Stomach (tissue), 8 donors: ENCODE measurements at regions not wholly inside any gene's neighbourhood (a gene's known extent, or its start where the extent isn't known, plus 50 kb on each side); places are given as distances from the start of the nearest gene placed in this dataset.
"Not testable (repeated sequence)": the region's sequence is repeated elsewhere in the genome, so short reads cannot be mapped to it uniquely, and the experiment has no call there.

ENCODE experiments used
- DNase-seq, 2 donors: peaks; one replicate each; pipeline versions ENCODE4 v3.0.0 to v3.0.0-alpha.2; 2013 to 2019
- H3K27ac ChIP-seq, 5 donors: fragments of 200-600 bp in 4 of 5; sonication (generic) in 4 of 5; one replicate each; pipeline ENCODE4 v1.5.1; 2013 to 2019; ENCODE audit warnings: mild to moderate bottlenecking in 1 of 5, moderate library complexity in 1 of 5
- H3K27me3 ChIP-seq, 3 donors: fragments of 200-600 bp; sonication (generic); one replicate each; pipeline ENCODE4 v1.5.1; 2017 to 2019; ENCODE audit warnings: mixed run types in 1 of 3
- H3K36me3 ChIP-seq, 4 donors: fragments of 200-600 bp; sonication (generic); 1 replicate in 3 of 4; 2 replicates in 1 of 4; pipeline ENCODE4 v1.5.1; 2016 to 2019
- H3K4me1 ChIP-seq, 4 donors: fragments of 200-600 bp; sonication (generic); one replicate each; pipeline ENCODE4 v1.5.1; 2016 to 2019
- H3K4me3 ChIP-seq, 4 donors: fragments of 200-600 bp; sonication (generic) in 3 of 4; one replicate each; pipeline ENCODE4 v1.5.1; 2016 to 2019; ENCODE audit warnings: mild to moderate bottlenecking in 1 of 4
- H3K9me3 ChIP-seq, 4 donors: fragments of 200-600 bp; sonication (generic); one replicate each; pipeline ENCODE4 v1.5.1; 2016 to 2019
- CTCF ChIP-seq, 7 experiments: fragments of 450-650 bp in 4 of 7; fragments of 200-600 bp in 3 of 7; sonication (generic) in 3 of 7; IDR thresholded peaks; one replicate each; pipeline ENCODE4 v1.5.1; 2016 to 2019; ENCODE audit warnings: antibody characterized with exemption in 7 of 7, control low read depth in 2 of 7, mild to moderate bottlenecking in 1 of 7
- EP300 ChIP-seq: sonication (generic); formaldehyde crosslinking; IDR thresholded peaks from one replicate; pipeline ENCODE4 v1.6.1; 2017; ENCODE audit warnings: antibody characterized with exemption
- POLR2A ChIP-seq, 4 donors: fragments of 450-650 bp; IDR thresholded peaks; one replicate each; pipeline ENCODE4 v1.6.1; 2016; ENCODE audit warnings: antibody characterized with exemption in 4 of 4, control low read depth in 2 of 4, mild to moderate bottlenecking in 1 of 4, moderate library complexity in 1 of 4
- POLR2AphosphoS5 ChIP-seq, 3 donors: sonication (generic); formaldehyde crosslinking; IDR thresholded peaks; one replicate each; pipeline ENCODE4 v1.6.1; 2016; ENCODE audit warnings: antibody characterized with exemption in 3 of 3
- WGBS, 5 donors: extraction: QIAGEN DNeasy Blood & Tissue Kit in 3 of 5; methylation state at CpG; one replicate each; pipeline versions ENCODE4 v1.1.5 to v1.1.7; 2013 to 2018; 5-methylcytosine and 5-hydroxymethylcytosine counted together
- intact Hi-C: fragments of 100-400 bp; cut with DNase I; formaldehyde crosslinking; loops from one replicate; pipeline ENCODE4 v1.15.1; 2023; ENCODE audit warnings: low total_unique reads
- donor health status: healthy with polysubstance abuse.
- donor health status: Bipolar disorder and iron deficiency.
- donor health status: healthy.

GRCh38 chr20:12112089-12112474 lies 194.4 kb downstream of the BTBD3 start:
- no peak overlapping the region for H3K4me3 ChIP-seq
- DNase-seq = no peak
- peaks cover 0 to 13% (median 2%) of the 10 kb centered on the region in 4 donors for H3K4me1 ChIP-seq
- peaks cover 0 to 3% (median 0%) of the 10 kb centered on the region in 4 donors for H3K9me3 ChIP-seq
- TF ChIP-seq EP300 (no peak), POLR2A (IDR thresholded peaks at IDR 0.05) (no peak), POLR2AphosphoS5 (IDR thresholded peaks at IDR 0.05) (no peak), CTCF (IDR thresholded peaks at IDR 0.05) (no peak)
- intact Hi-C loops = no loop called here
- no peaks in the 10 kb centered on the region for H3K27me3 ChIP-seq
- WGBS, 5 donors = 83 to 92% (median 91%) methylated on average over 4 of the region's 4 CpGs
- H3K27ac ChIP-seq = no peak overlapping the region
- H3K36me3 ChIP-seq = no peaks in the 10 kb centered on the region

- intact Hi-C loops = no loop called here
- Histone ChIP-seq H3K27me3 (no peaks in the 10 kb centered on the region), H3K4me1 (peaks cover 0 to 13% (median 2%) of the 10 kb centered on the region in 4 donors), H3K9me3 (no peaks in the 10 kb centered on the region), H3K36me3 (no peaks in the 10 kb centered on the region), H3K27ac (no peak overlapping the region), H3K4me3 (no peak overlapping the region)
- TF ChIP-seq POLR2A (IDR thresholded peaks at IDR 0.05) (no peak), EP300 (no peak), CTCF (IDR thresholded peaks at IDR 0.05) (no peak), POLR2AphosphoS5 (IDR thresholded peaks at IDR 0.05) (no peak)
- WGBS, 5 donors = 74 to 91% (median 84%) methylated on average over 2 of the region's 2 CpGs
- DNase-seq = no peak
Measured at GRCh38 chr20:12112665-12113064, 195.0 kb downstream of the BTBD3 start.

GRCh38 chr20:12113075-12113467 lies 195.4 kb downstream of the BTBD3 start:
- Histone ChIP-seq H3K27ac (no peak overlapping the region), H3K36me3 (no peaks in the 10 kb centered on the region), H3K4me1 (peaks cover 0 to 13% (median 2%) of the 10 kb centered on the region in 4 donors), H3K9me3 (no peaks in the 10 kb centered on the region), H3K4me3 (no peak overlapping the region), H3K27me3 (no peaks in the 10 kb centered on the region)
- no peak for DNase-seq
- no peak for TF ChIP-seq POLR2A (IDR thresholded peaks at IDR 0.05)
- no peak for TF ChIP-seq CTCF (IDR thresholded peaks at IDR 0.05)
- no peak for TF ChIP-seq EP300
- TF ChIP-seq POLR2AphosphoS5 (IDR thresholded peaks at IDR 0.05) = no peak
- intact Hi-C loops = no loop called here
- WGBS, 5 donors = 58 to 75% (median 73%) methylated on average over 3 of the region's 3 CpGs

GRCh38 chr20:12113468-12114371 lies 196.0 kb downstream of the BTBD3 start:
- Histone ChIP-seq H3K36me3 (no peaks in the 10 kb centered on the region), H3K4me1 (peaks cover 0 to 13% (median 2%) of the 10 kb centered on the region in 4 donors), H3K9me3 (no peaks in the 10 kb centered on the region), H3K4me3 (no peak overlapping the region), H3K27ac (peak overlapping the region in 2 of 5 donors; percentile 66 to 75), H3K27me3 (no peaks in the 10 kb centered on the region)
- intact Hi-C loops = no loop called here
- 33 to 43% (median 40%) methylated on average over 10 of the region's 10 CpGs for WGBS, 5 donors
- peak; percentile 24 to 73 for DNase-seq
- no peak for TF ChIP-seq CTCF (IDR thresholded peaks at IDR 0.05)
- no peak for TF ChIP-seq POLR2A (IDR thresholded peaks at IDR 0.05)
- TF ChIP-seq POLR2AphosphoS5 (IDR thresholded peaks at IDR 0.05) = peak in 1 of 3 donors; percentile 26

GRCh38 chr20:12129114-12129513 lies 211.4 kb downstream of the BTBD3 start:
- WGBS, 5 donors = 60 to 79% (median 67%) methylated on average over 13 of the region's 13 CpGs
- intact Hi-C loops, H3K4me3 ChIP-seq, H3K27ac ChIP-seq, H3K27me3 ChIP-seq, H3K9me3 ChIP-seq, H3K36me3 ChIP-seq, H3K4me1 ChIP-seq, DNase-seq: not testable (repeated sequence)

GRCh38 chr20:12129532-12129931 lies 211.8 kb downstream of the BTBD3 start:
- H3K27me3 ChIP-seq, intact Hi-C loops, H3K36me3 ChIP-seq, H3K4me3 ChIP-seq, H3K27ac ChIP-seq, H3K4me1 ChIP-seq, DNase-seq, H3K9me3 ChIP-seq: not testable (repeated sequence)
- WGBS, 5 donors = 77 to 90% (median 87%) methylated on average over 10 of the region's 10 CpGs
